ENCODE measurements at regions not wholly inside any gene's neighbourhood (a gene's known extent, or its start where the extent isn't known, plus 50 kb on each side); places are given as distances from the start of the nearest gene placed in this dataset.

DNA sequence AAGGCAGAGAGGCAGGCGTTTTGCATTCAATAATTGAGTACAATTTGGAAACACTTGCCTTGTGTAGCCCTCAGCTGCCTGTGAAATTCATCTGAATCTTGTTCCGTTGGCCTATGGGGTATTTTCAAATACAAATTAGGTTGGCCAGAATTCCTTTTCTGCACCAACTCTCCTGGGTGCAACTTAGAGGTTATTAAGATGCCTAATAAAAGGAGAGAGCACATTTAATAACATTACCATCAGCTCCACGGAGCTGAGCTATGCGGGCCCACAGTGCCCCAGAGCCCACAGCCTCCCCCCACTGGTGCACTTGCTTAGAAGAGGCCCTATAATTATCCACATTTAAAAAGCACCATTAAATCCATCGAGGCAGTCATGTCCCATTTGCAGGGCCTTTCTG, 367.6 kb upstream of the CLINT1 start:
- Mint-ChIP-seq H3K4me1 (no peaks in the 10 kb centered on the region), H3K27ac (no peak overlapping the region), H3K9me3 (peaks cover 6% of the 10 kb centered on the region), H3K4me3 (no peak overlapping the region), H3K36me3 (ENCODE audit: low read depth) (no peaks in the 10 kb centered on the region), H3K27me3 (ENCODE audit: insufficient read depth) (no peaks in the 10 kb centered on the region)
- H3K27ac ChIP-seq (ENCODE audit: low read depth, low read length) = no peak overlapping the region
- 93 to 100% methylated on average over 2 to 5 of the region's 5 CpGs for WGBS, 2 experiments (ENCODE audit: insufficient coverage in 1 of 2, insufficient read length in 1 of 2)
- no peak overlapping the region for H3K4me3 ChIP-seq (ENCODE audit: low read length)
- H3K27me3 ChIP-seq (ENCODE audit: control insufficient read depth, insufficient read depth, low read length, poor library complexity, severe bottlenecking) = no peaks in the 10 kb centered on the region
- H3K4me1 ChIP-seq (ENCODE audit: control insufficient read depth, insufficient read depth, low read length) = no peaks in the 10 kb centered on the region
- H3K36me3 ChIP-seq (ENCODE audit: control insufficient read depth, insufficient read depth, low read length) = no peaks in the 10 kb centered on the region
- peaks cover 11% of the 10 kb centered on the region for H3K9me3 ChIP-seq (ENCODE audit: control insufficient read depth, low read length)
- no peak overlapping the region for H3K9ac ChIP-seq (ENCODE audit: extremely low read depth, low read length, poor library complexity, severe bottlenecking)
- TF ChIP-seq CTCF (conservative IDR thresholded peaks at IDR 0.05) = no peak
- DNase-seq = no peak

DNA sequence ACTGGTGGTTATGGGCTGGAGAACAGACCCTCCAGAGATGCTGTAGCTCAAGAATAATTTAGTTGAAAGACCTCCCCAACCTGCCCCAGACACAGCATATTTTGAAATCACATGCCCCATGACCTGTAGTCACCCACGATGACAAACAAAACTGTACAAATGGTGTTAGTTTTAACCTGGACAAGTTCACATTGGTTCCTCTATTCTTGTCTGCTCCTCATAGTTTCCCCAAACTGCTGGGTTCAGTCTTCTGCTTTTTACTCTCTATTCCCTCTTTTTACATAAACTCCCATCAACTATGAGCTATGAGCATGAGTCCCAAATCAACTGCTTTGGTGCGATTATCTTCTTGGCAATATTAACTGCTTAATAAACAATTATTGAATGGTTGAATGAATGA, 365.3 kb upstream of the CLINT1 start:
- Histone ChIP-seq H3K4me1 (ENCODE audit: control insufficient read depth, insufficient read depth, low read length) (no peaks in the 10 kb centered on the region), H3K27ac (ENCODE audit: low read depth, low read length) (no peak overlapping the region), H3K27me3 (ENCODE audit: control insufficient read depth, insufficient read depth, low read length, poor library complexity, severe bottlenecking) (no peaks in the 10 kb centered on the region), H3K9me3 (ENCODE audit: control insufficient read depth, low read length) (peaks cover 11% of the 10 kb centered on the region), H3K4me3 (ENCODE audit: low read length) (no peak overlapping the region), H3K36me3 (ENCODE audit: control insufficient read depth, insufficient read depth, low read length) (no peaks in the 10 kb centered on the region), H3K9ac (ENCODE audit: extremely low read depth, low read length, poor library complexity, severe bottlenecking) (no peak overlapping the region)
- Mint-ChIP-seq H3K27me3 (ENCODE audit: insufficient read depth) (no peaks in the 10 kb centered on the region), H3K27ac (no peak overlapping the region), H3K4me3 (no peak overlapping the region), H3K36me3 (ENCODE audit: low read depth) (no peaks in the 10 kb centered on the region), H3K4me1 (no peaks in the 10 kb centered on the region), H3K9me3 (peaks cover 4% of the 10 kb centered on the region)
- no peak for DNase-seq
- WGBS, 2 experiments (ENCODE audit: insufficient coverage in 1 of 2, insufficient read length in 1 of 2) = 83 to 85% methylated on average over 1 to 2 of the region's 2 CpGs
- no peak for TF ChIP-seq CTCF (conservative IDR thresholded peaks at IDR 0.05)

GRCh38 chr5:158223054-158223600, 364.2 kb upstream of the CLINT1 start:
- Histone ChIP-seq H3K9me3 (ENCODE audit: control insufficient read depth, low read length) (peaks cover 5% of the 10 kb centered on the region), H3K27ac (ENCODE audit: low read depth, low read length) (no peak overlapping the region), H3K36me3 (ENCODE audit: control insufficient read depth, insufficient read depth, low read length) (no peaks in the 10 kb centered on the region), H3K9ac (ENCODE audit: extremely low read depth, low read length, poor library complexity, severe bottlenecking) (no peak overlapping the region), H3K27me3 (ENCODE audit: control insufficient read depth, insufficient read depth, low read length, poor library complexity, severe bottlenecking) (no peaks in the 10 kb centered on the region), H3K4me3 (ENCODE audit: low read length) (no peak overlapping the region), H3K4me1 (ENCODE audit: control insufficient read depth, insufficient read depth, low read length) (no peaks in the 10 kb centered on the region)
- no peaks in the 10 kb centered on the region for H3K27me3 Mint-ChIP-seq (ENCODE audit: insufficient read depth)
- no peaks in the 10 kb centered on the region for H3K4me1 Mint-ChIP-seq
- no peak overlapping the region for H3K4me3 Mint-ChIP-seq
- no peak overlapping the region for H3K27ac Mint-ChIP-seq
- no peaks in the 10 kb centered on the region for H3K36me3 Mint-ChIP-seq (ENCODE audit: low read depth)
- 90% methylated on average over 7 of the region's 7 CpGs; no CpG with 5 or more reads in 1 of the 2 experiments for WGBS, 2 experiments (ENCODE audit: insufficient coverage in 1 of 2, insufficient read length in 1 of 2)
- no peak for TF ChIP-seq CTCF (conservative IDR thresholded peaks at IDR 0.05)
- no peak for DNase-seq
- H3K9me3 Mint-ChIP-seq = no peaks in the 10 kb centered on the region

All from endodermal cell (in vitro differentiated cells).